Activated CD8-positive, alpha-beta memory T cell treated with anti-CD3 and anti-CD28 coated beads for 48 hours (primary cell): ENCODE measurements at regions not wholly inside any gene's neighbourhood (a gene's known extent, or its start where the extent isn't known, plus 50 kb on each side); places are given as distances from the start of the nearest gene placed in this dataset.

Experiments used
- DNase-seq, 3 experiments: peaks; one replicate each; pipeline ENCODE4 v3.0.0-alpha.2; 2020; ENCODE audit warnings: low read depth in 2 of 3, low spot score in 2 of 3

- DNase-seq = no peak
These were observed 838.0 kb upstream of the WWC1 start for GRCh38 chr5:167453246-167454030.

GRCh38 chr5:167458412-167458811, 833.0 kb upstream of the WWC1 start:
- no peak for DNase-seq

- DNase-seq = no peak
These were observed 830.9 kb upstream of the WWC1 start for GRCh38 chr5:167460449-167461020.

- DNase-seq = no peak
These were observed 827.5 kb upstream of the WWC1 start for GRCh38 chr5:167463939-167464338.

GRCh38 chr5:167466992-167467391, 824.5 kb upstream of the WWC1 start:
- no peak for DNase-seq

GRCh38 chr5:167472566-167473108, 818.8 kb upstream of the WWC1 start:
- no peak for DNase-seq

GRCh38 chr5:167478188-167478587, 813.3 kb upstream of the WWC1 start:
- DNase-seq = no peak

- DNase-seq = no peak
These were observed 811.7 kb upstream of the WWC1 start for GRCh38 chr5:167479779-167480178.

GRCh38 chr5:167481345-167481744, 810.1 kb upstream of the WWC1 start:
- DNase-seq = no peak

- DNase-seq = no peak
These were observed 808.9 kb upstream of the WWC1 start for GRCh38 chr5:167482555-167482954.

GRCh38 chr5:167485061-167485774, 806.2 kb upstream of the WWC1 start:
- DNase-seq = no peak

GRCh38 chr5:167488371-167488770, 803.1 kb upstream of the WWC1 start:
- no peak for DNase-seq

GRCh38 chr5:167489202-167489601, 802.2 kb upstream of the WWC1 start:
- no peak for DNase-seq

GRCh38 chr5:167503926-167504720, 787.3 kb upstream of the WWC1 start:
- DNase-seq = no peak

GRCh38 chr5:167507463-167508233, 783.8 kb upstream of the WWC1 start:
- no peak for DNase-seq

- no peak for DNase-seq
These were observed 782.4 kb upstream of the WWC1 start for GRCh38 chr5:167509076-167509475.

GRCh38 chr5:167511276-167511675, 780.2 kb upstream of the WWC1 start:
- DNase-seq = no peak

- no peak for DNase-seq
These were observed 779.3 kb upstream of the WWC1 start for GRCh38 chr5:167512111-167512510.

- DNase-seq = no peak
These were observed 778.1 kb upstream of the WWC1 start for GRCh38 chr5:167513381-167513780.

- no peak for DNase-seq
These were observed 777.0 kb upstream of the WWC1 start for GRCh38 chr5:167514461-167514860.
